ENCODE measurements at regions not wholly inside any gene's neighbourhood (a gene's known extent, or its start where the extent isn't known, plus 50 kb on each side); places are given as distances from the start of the nearest gene placed in this dataset.
"Not testable (repeated sequence)": the region's sequence is repeated elsewhere in the genome, so short reads cannot be mapped to it uniquely, and the experiment has no call there.

GRCh38 chr4:112708772-112709171, 71.8 kb downstream of the LARP7 start:
- DNase-seq = no peak

GRCh38 chr4:112714922-112715901, 78.3 kb downstream of the LARP7 start:
- no peak for DNase-seq

GRCh38 chr4:112717856-112718255, 80.9 kb downstream of the LARP7 start:
- no peak for DNase-seq

GRCh38 chr4:112721627-112722026, 84.7 kb downstream of the LARP7 start:
- DNase-seq = no peak

- no peak for DNase-seq
Observed at GRCh38 chr4:112726041-112726440, 89.1 kb downstream of the LARP7 start.

GRCh38 chr4:112727728-112728127, 90.8 kb downstream of the LARP7 start:
- DNase-seq = not testable (repeated sequence)

GRCh38 chr4:112731715-112732114, 94.8 kb downstream of the LARP7 start:
- no peak for DNase-seq

GRCh38 chr4:112732142-112732541, 95.2 kb downstream of the LARP7 start:
- DNase-seq = no peak

- DNase-seq = no peak
Observed at GRCh38 chr4:112735474-112735951, 98.6 kb downstream of the LARP7 start.

- no peak for DNase-seq
Observed at GRCh38 chr4:112736718-112737135, 99.8 kb downstream of the LARP7 start.

GRCh38 chr4:112739442-112739841, 102.5 kb downstream of the LARP7 start:
- DNase-seq = no peak

- DNase-seq = no peak
Observed at GRCh38 chr4:112747036-112747435, 110.1 kb downstream of the LARP7 start.

GRCh38 chr4:112748352-112748878, 111.5 kb downstream of the LARP7 start:
- DNase-seq = no peak

- DNase-seq = not testable (repeated sequence)
Observed at GRCh38 chr4:112750749-112751148, 113.8 kb downstream of the LARP7 start.

- DNase-seq = no peak
Observed at GRCh38 chr4:112751447-112751846, 114.5 kb downstream of the LARP7 start.

GRCh38 chr4:112752061-112752460, 115.1 kb downstream of the LARP7 start:
- DNase-seq = no peak

GRCh38 chr4:112752510-112752909, 115.6 kb downstream of the LARP7 start:
- DNase-seq = no peak

- DNase-seq = no peak
Observed at GRCh38 chr4:112753333-112753732, 116.4 kb downstream of the LARP7 start.

- DNase-seq = no peak
Observed at GRCh38 chr4:112759313-112759712, 122.4 kb downstream of the LARP7 start.

GRCh38 chr4:112765317-112765974, 128.5 kb downstream of the LARP7 start:
- peak; percentile 23 for DNase-seq

GRCh38 chr4:112766422-112766821, 129.5 kb downstream of the LARP7 start:
- peak; percentile 34 for DNase-seq

GRCh38 chr4:112767386-112767785, 130.4 kb downstream of the LARP7 start:
- no peak for DNase-seq

GRCh38 chr4:112770114-112770513, 133.2 kb downstream of the LARP7 start:
- DNase-seq = no peak

- DNase-seq = no peak
Observed at GRCh38 chr4:112775801-112776200, 138.9 kb downstream of the LARP7 start.

Measured in fibroblast of upper back skin (primary cell).